AG04450 (cell line): ENCODE measurements at regions not wholly inside any gene's neighbourhood (a gene's known extent, or its start where the extent isn't known, plus 50 kb on each side); places are given as distances from the start of the nearest gene placed in this dataset. TPM values are rescaled to one million over a fixed set of nuclear protein-coding genes. Genes with fewer than 3 reads are reported as not detected.
"Not testable (repeated sequence)": the region's sequence is repeated elsewhere in the genome, so short reads cannot be mapped to it uniquely, and the experiment has no call there.

Source experiments
- CTCF ChIA-PET: fragments of 300-600, 350-600 bp; formaldehyde crosslinking; extraction: SDS; loops from one replicate; lab custom pipeline; 2022; ENCODE audit warnings: antibody characterized with exemption, inconsistent platforms; lab: Charles Lee
- POLR2A ChIA-PET: fragments of 350-600 bp; formaldehyde crosslinking; extraction: SDS; loops from one replicate; lab custom pipeline; 2021; ENCODE audit warnings: antibody characterized with exemption, inconsistent platforms; lab: Yijun Ruan, JAX
- DNase-seq: peaks from one replicate; pipeline ENCODE4 v3.0.0-alpha.2; 2011; ENCODE audit warnings: low read depth, low spot score
- H3K27ac ChIP-seq: one replicate; pipeline ENCODE4 v1.5.1; 2012; ENCODE audit warnings: low read depth, low read length, control low read depth
- H3K27me3 ChIP-seq: one replicate; pipeline ENCODE4 v1.6.0; 2012; ENCODE audit warnings: low read length; ENCODE audit not compliant: control insufficient read depth, insufficient read depth
- H3K4me3 ChIP-seq: 2 replicates; pipeline ENCODE4 v1.5.1; 2011; ENCODE audit warnings: mild to moderate bottlenecking, low read depth, low read length, control low read depth
- H3K9me3 ChIP-seq: 2 replicates; pipeline ENCODE4 v1.5.1; 2012; ENCODE audit warnings: low read length; ENCODE audit not compliant: control insufficient read depth, insufficient read depth
- small RNA-seq: library from RNA; depleted of rRNA; stranded (forward); fragments of <200 nt; gene quantifications from one replicate; pipeline ENCODE3, GENCODE V24; 2012; ENCODE audit warnings: low read depth; ENCODE audit not compliant: insufficient read length

GRCh38 chr13:18608851-18609250, 572.8 kb downstream of the TUBA3C start:
- H3K27ac ChIP-seq, H3K9me3 ChIP-seq, H3K4me3 ChIP-seq, H3K27me3 ChIP-seq, DNase-seq, POLR2A ChIA-PET, CTCF ChIA-PET: not testable (repeated sequence)

- CTCF ChIA-PET, POLR2A ChIA-PET, H3K4me3 ChIP-seq, H3K27me3 ChIP-seq, DNase-seq, H3K27ac ChIP-seq: not testable (repeated sequence)
- peaks cover 29% of the 10 kb centered on the region for H3K9me3 ChIP-seq
These were observed 581.3 kb downstream of the TUBA3C start for GRCh38 chr13:18600366-18600765.

- H3K27me3 ChIP-seq, H3K27ac ChIP-seq, DNase-seq, CTCF ChIA-PET, H3K4me3 ChIP-seq, POLR2A ChIA-PET: not testable (repeated sequence)
- H3K9me3 ChIP-seq: peaks cover 29% of the 10 kb centered on the region
These were observed 581.8 kb downstream of the TUBA3C start for GRCh38 chr13:18599791-18600211.

GRCh38 chr13:18598543-18598942, 583.1 kb downstream of the TUBA3C start:
- POLR2A ChIA-PET, H3K27ac ChIP-seq, H3K27me3 ChIP-seq, DNase-seq, CTCF ChIA-PET, H3K4me3 ChIP-seq: not testable (repeated sequence)
- H3K9me3 ChIP-seq: peaks cover 29% of the 10 kb centered on the region

- H3K27me3 ChIP-seq, H3K27ac ChIP-seq, POLR2A ChIA-PET, CTCF ChIA-PET, H3K4me3 ChIP-seq, DNase-seq: not testable (repeated sequence)
- peaks cover 29% of the 10 kb centered on the region for H3K9me3 ChIP-seq
These were observed 583.7 kb downstream of the TUBA3C start for GRCh38 chr13:18597940-18598339.

- DNase-seq, H3K27me3 ChIP-seq, POLR2A ChIA-PET, H3K4me3 ChIP-seq, H3K9me3 ChIP-seq, H3K27ac ChIP-seq, CTCF ChIA-PET: not testable (repeated sequence)
These were observed 604.5 kb downstream of the TUBA3C start for GRCh38 chr13:18577103-18577502.

- DNase-seq, POLR2A ChIA-PET, H3K4me3 ChIP-seq, CTCF ChIA-PET, H3K9me3 ChIP-seq, H3K27me3 ChIP-seq, H3K27ac ChIP-seq: not testable (repeated sequence)
These were observed 613.7 kb downstream of the TUBA3C start for GRCh38 chr13:18567890-18568289.

Small RNAs in the stretch of these regions (small RNA-seq; reads per million reads assigned to genes)
- gene LINC00328-2P (not detected), gene RNA5SP24 (not detected), gene RNU6-55P (not detected), gene RNU6-76P (not detected)
